NCI-H226 (cell line): ENCODE measurements at regions not wholly inside any gene's neighbourhood (a gene's known extent, or its start where the extent isn't known, plus 50 kb on each side); places are given as distances from the start of the nearest gene placed in this dataset.
"Not testable (repeated sequence)": the region's sequence is repeated elsewhere in the genome, so short reads cannot be mapped to it uniquely, and the experiment has no call there.

Source experiments
- DNase-seq: peaks from one replicate; pipeline ENCODE4 v3.0.0-alpha.2; 2015

DNA sequence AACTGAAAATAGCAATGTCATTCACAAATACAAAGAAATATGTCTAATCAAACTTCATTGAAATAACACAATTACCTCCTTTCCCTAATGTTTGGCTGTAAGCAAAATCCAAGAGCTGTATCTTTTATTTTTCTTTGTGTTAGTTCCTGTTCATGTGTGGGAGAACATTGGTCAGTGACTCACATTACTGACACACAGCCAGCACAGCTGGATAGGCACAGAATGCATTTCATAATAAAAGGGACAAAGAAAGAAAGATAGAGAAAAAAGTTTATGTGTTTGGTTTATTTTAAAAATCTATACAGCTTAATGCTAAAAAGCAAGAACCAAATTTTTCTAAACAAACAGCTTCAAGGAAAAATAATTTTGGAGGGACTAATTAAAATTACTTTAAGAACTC, 185.6 kb upstream of the COL3A1 start:
- DNase-seq = peak; percentile 71

- no peak for DNase-seq
Observed at GRCh38 chr2:188789951-188790350, 184.2 kb upstream of the COL3A1 start.

- not testable (repeated sequence) for DNase-seq
Observed at GRCh38 chr2:188794453-188794852, 179.7 kb upstream of the COL3A1 start.

DNA sequence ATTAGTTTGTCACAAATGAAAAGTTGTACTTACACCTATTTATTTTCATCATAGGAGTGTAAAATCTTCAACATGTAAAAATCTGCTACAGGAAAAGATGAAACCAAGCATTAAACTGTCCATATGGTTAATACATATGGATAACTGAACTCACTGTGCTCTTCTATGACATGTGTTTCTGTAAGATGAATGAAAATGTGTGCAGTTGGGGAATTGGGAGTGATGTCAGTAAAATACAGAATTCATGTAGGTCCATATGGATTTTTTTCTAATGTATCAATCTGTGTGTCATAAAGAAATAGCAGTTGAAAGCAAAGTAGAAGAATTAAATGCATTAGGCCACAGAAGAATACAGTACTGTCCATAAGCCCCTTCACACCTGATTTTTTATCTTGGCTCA, 178.4 kb upstream of the COL3A1 start:
- DNase-seq = no peak

DNA sequence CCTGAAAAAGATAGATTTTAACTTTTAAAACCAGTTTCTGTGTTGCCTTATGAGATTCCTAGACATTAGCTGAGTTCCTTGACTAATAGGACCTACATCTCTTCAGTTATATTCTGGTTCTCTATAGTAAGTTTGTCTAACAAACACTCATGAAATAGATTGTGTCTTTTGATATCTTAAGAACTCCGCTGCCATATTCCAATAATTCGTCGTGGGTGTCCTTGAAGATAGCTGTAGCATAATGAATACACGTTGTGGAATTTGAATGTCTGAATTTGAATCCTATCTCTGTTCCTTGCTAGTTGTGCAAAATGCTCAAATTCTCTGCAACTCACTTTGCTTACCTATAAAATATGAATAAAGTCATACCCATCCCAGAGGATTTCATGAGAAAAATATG, 176.8 kb upstream of the COL3A1 start:
- no peak for DNase-seq

GRCh38 chr2:188798159-188798558, 176.0 kb upstream of the COL3A1 start:
- DNase-seq = no peak

DNA sequence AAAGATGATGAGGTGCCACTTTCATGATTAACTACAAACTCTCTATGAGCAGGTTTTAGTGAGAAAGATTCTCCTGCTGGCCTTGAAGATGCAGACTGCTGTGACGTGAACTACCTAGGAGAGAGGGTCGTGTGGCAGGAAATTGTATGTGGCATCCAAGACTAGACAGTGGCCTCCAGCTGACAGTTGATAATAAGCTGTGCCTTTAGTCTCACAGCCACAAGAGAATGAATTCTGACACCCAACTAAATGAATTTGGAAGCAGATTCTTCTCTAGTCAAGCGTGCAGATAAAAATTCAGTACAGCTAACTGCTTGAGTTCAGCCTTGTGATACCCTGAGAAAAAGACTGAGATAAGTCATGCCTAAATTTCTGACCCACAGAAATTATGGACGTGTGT, 169.0 kb upstream of the COL3A1 start:
- DNase-seq = no peak

GRCh38 chr2:188808947-188809355, 165.2 kb upstream of the COL3A1 start:
- peak; percentile 86 for DNase-seq

- DNase-seq = peak; percentile 29
Observed at GRCh38 chr2:188810586-188810985, 163.6 kb upstream of the COL3A1 start.

DNA sequence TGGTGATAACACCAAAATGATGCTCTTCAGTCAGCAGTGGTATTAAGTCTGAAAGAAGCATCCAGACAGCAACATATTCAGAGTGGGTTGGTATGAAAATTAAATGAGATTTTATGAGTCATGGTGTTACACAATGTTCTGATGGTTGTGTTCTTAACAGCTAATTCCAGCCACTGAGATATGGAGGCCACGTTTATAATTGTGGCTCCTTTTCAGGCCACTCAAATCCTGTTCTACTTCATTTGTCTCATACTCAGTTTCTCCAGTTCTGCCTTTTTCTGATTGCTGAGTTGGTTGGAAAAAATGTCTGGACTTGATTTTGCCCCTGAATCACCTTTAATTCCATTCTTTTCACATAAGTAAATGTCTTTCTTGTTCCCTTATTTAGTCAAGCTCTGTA, 162.7 kb upstream of the COL3A1 start:
- DNase-seq = peak; percentile 75

- DNase-seq = peak; percentile 38
Observed at GRCh38 chr2:188813315-188813714, 160.9 kb upstream of the COL3A1 start.

DNA sequence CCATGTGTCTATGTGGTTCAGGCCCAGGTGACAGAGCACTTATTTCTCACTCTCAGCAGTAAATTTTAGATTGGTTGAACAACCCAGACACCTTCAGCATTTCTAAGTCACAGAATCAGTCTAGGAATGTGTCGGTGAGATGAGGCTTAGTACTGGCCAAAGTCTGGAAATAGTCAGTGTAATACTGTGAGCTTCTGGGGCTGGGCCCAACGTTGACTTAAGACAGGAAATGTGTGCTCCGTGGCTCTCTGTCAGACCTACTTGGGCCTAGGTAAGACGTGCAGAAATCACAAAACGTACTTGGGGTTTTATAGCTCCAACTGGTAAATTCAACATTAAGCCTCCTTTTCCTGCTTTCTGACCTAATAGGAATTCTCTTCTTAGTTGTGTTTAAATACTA, 160.3 kb upstream of the COL3A1 start:
- DNase-seq = no peak

- no peak for DNase-seq
Observed at GRCh38 chr2:188819011-188819410, 155.2 kb upstream of the COL3A1 start.

DNA sequence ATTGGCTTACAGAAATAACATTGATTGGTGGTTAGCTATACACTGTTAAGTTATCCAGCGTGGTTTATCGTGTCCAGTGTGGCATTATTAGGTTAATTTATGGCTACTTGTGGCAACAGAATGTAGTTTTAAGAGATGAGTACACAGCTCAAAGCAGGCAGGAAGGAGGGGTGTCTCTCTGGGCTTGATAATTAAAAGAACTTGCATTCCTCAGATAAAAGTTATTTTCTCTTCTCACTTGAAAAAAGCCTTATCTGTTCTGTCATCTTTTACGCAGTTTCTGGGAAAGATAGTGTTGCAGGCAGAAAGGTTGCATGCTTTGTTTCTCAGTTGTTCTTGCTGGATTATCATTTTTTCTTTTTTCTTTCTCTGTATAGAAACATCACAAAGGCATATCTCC, 154.4 kb upstream of the COL3A1 start:
- DNase-seq = no peak

DNA sequence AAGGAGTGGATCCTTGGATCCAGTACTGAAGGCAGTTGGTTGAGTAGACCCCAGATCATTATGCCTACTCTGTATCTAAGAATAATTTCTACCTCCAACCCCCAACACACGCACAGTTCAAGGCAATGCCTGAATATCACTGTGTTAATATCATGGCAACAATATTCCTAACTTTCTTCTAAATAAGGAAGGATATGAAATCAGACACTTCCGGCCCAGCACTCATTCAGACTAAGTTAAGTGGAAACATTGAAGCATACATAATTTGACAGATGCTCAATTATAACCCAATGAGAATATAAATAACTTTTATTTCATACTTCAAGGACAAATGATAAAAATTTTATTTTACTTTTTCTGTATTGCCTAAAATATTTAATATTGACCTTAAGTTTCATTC, 153.6 kb upstream of the COL3A1 start:
- no peak for DNase-seq

- no peak for DNase-seq
Observed at GRCh38 chr2:188824125-188824524, 150.0 kb upstream of the COL3A1 start.

GRCh38 chr2:188833331-188833730, 140.8 kb upstream of the COL3A1 start:
- DNase-seq = no peak

- no peak for DNase-seq
Observed at GRCh38 chr2:188833799-188834198, 140.4 kb upstream of the COL3A1 start.

GRCh38 chr2:188835006-188835405, 139.2 kb upstream of the COL3A1 start:
- no peak for DNase-seq

GRCh38 chr2:188835821-188836220, 138.4 kb upstream of the COL3A1 start:
- no peak for DNase-seq

GRCh38 chr2:188845692-188846091, 128.5 kb upstream of the COL3A1 start:
- DNase-seq = no peak

DNA sequence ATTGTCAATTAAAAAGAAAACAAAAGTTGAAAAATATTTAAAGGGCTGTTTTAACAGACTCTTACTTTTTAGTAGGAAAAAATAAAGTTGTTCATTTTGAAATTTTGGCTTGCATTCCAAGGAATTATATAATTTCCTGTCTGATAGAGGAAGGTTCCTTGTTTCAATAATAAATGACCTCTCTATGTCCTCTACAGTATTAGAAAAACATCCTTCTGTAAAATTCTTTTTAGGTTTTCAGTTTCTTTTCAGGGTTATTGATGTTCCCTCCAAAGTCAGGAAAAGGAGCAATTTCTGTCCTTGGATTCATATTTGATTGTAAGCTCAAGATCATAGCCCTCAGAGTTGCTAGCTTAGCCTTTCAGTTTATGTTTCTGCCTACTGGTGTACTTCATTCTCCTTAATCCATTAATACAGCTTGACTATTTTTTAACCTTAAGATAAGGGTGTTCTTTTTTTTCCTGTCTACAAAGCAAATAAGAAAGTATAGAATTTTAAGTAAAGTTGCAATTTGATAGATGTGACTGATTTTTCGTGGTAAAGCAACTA, 125.2 kb upstream of the COL3A1 start:
- DNase-seq = no peak

GRCh38 chr2:188850786-188851185, 123.4 kb upstream of the COL3A1 start:
- no peak for DNase-seq

GRCh38 chr2:188851311-188851710, 122.9 kb upstream of the COL3A1 start:
- peak; percentile 30 for DNase-seq

DNA sequence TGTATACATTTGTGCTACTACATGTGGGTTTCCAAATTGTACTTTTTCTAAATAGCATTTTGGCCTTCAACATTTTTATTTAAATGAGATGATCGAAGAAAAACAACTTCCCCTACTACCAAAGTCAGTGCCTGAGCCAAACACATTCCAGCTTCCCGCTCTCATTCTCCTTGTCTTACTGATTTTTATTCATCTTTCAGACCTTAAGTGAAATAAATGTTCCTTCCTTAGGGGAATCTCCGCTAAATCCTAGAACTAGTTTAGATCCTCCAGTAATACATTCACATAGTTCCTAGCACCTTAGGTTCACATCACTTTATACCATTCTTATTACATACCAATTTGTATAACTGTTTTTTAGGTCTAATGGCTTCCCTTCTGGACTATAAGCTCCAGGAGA, 122.3 kb upstream of the COL3A1 start:
- DNase-seq = no peak

DNA sequence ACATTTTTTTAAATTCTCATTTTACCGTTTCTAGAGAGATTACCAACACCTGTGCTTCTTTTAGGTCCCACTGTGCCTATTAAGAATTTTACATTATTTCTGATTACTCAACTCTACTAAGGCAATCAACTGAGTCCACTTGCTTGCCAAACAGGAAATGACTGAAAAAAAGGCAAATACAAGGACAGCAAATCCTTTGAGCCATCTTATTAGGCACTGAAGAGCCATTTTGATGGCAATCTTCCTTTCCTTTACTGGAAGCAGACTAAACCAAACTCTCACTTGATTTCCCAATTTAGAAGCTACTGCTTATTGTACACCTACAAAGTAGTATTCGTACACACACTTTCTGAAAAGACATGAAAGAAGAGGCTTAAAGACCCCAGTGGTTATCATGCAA, 121.4 kb upstream of the COL3A1 start:
- no peak for DNase-seq
